Aorta (tissue), 5 donors: ENCODE measurements at regions not wholly inside any gene's neighbourhood (a gene's known extent, or its start where the extent isn't known, plus 50 kb on each side); places are given as distances from the start of the nearest gene placed in this dataset.

Experiments
- ATAC-seq: fragments of 200-7000 bp; cut with Tn5 transposase; one replicate; pipeline ENCODE4 v1.9.1; 2022; ENCODE audit warnings: moderate library complexity; ENCODE audit not compliant: low FRiP score
- DNase-seq, 2 donors: peaks; one replicate each; pipeline ENCODE4 v3.0.0-alpha.2; 2020
- H3K27ac ChIP-seq, 2 donors: one replicate each; pipeline ENCODE4 v1.5.1; 2013; ENCODE audit warnings: low read length in 2 of 2, mild to moderate bottlenecking in 2 of 2, moderate library complexity in 2 of 2, control low read depth in 1 of 2, inconsistent platforms in 1 of 2, low read depth in 1 of 2
- H3K27me3 ChIP-seq, 2 donors: one replicate each; pipeline ENCODE4 v1.6.1; 2013; ENCODE audit warnings: control low read depth in 1 of 2, low read length in 1 of 2, mild to moderate bottlenecking in 1 of 2, moderate library complexity in 1 of 2; ENCODE audit not compliant: insufficient read depth in 2 of 2, control insufficient read depth in 1 of 2
- H3K36me3 ChIP-seq, 2 donors: one replicate each; pipeline ENCODE4 v1.6.1; 2013; ENCODE audit warnings: control low read depth in 1 of 2, low read length in 1 of 2, mild to moderate bottlenecking in 1 of 2; ENCODE audit not compliant: insufficient read depth in 2 of 2, control insufficient read depth in 1 of 2
- H3K4me1 ChIP-seq, 2 donors: one replicate each; pipeline ENCODE4 v1.6.1; 2013; ENCODE audit warnings: low read length in 2 of 2, control low read depth in 1 of 2, mild to moderate bottlenecking in 1 of 2, moderate library complexity in 1 of 2; ENCODE audit not compliant: insufficient read depth in 2 of 2, control insufficient read depth in 1 of 2
- H3K4me3 ChIP-seq, 2 donors: one replicate each; pipeline ENCODE4 v1.5.1; 2013; ENCODE audit warnings: low read length in 2 of 2, control low read depth in 1 of 2, mild to moderate bottlenecking in 1 of 2
- H3K9me3 ChIP-seq: one replicate; pipeline ENCODE4 v1.6.1; 2013; ENCODE audit warnings: mild to moderate bottlenecking, low read length; ENCODE audit not compliant: control insufficient read depth
- WGBS, 2 donors: extraction: QIAGEN DNeasy Blood & Tissue Kit; methylation state at CpG; one replicate each; pipeline ENCODE4 v1.1.7; 2013; 5-methylcytosine and 5-hydroxymethylcytosine counted together
- intact Hi-C, 2 donors: fragments of 100-400 bp; cut with DNase I; formaldehyde crosslinking; loops; one replicate each; pipeline versions ENCODE4 v1.14.2 to v1.15.0; 2022
- donor health status: healthy with polysubstance abuse.
- donor health status: Bipolar disorder and iron deficiency.
- donor health status: DM: no; HTN: no; CAD: no.
- donor health status: DM: no; HTN: no; CAD: no.
- donor health status: DM: yes; HTN: yes; CAD: no.

DNA sequence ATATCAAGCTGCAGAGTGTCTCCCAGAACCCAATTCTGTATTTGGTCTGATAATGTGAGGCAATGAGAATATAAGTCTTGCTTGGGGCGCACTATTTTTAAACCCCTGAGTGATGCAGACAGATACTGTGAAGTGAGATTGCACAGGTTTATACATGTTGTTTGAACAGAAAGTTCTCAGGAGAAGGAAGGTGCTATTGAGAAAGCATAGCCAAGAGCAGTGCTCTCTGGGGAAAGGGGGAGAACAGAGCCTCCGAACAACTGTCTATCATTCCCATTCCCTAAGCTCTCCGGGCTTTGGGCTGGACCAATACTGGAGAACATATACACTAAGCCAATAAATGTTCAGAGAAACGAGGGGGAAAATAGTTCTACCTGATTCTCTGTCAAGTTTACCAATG, 75.8 kb downstream of the PERP start:
- H3K27ac ChIP-seq, result no peak overlapping the region
- intact Hi-C loops, result no loop called here
- H3K4me1 ChIP-seq, result no peaks in the 10 kb centered on the region
- H3K9me3 ChIP-seq, result peaks cover 3% of the 10 kb centered on the region
- ATAC-seq (no peak), DNase-seq (no peak)
- no peaks in the 10 kb centered on the region for H3K36me3 ChIP-seq
- 69 to 72% methylated on average over 4 of the region's 4 CpGs for WGBS, 2 donors
- H3K27me3 ChIP-seq, result peaks cover 0 to 1% of the 10 kb centered on the region in 2 donors
- H3K4me3 ChIP-seq, result no peak overlapping the region

DNA sequence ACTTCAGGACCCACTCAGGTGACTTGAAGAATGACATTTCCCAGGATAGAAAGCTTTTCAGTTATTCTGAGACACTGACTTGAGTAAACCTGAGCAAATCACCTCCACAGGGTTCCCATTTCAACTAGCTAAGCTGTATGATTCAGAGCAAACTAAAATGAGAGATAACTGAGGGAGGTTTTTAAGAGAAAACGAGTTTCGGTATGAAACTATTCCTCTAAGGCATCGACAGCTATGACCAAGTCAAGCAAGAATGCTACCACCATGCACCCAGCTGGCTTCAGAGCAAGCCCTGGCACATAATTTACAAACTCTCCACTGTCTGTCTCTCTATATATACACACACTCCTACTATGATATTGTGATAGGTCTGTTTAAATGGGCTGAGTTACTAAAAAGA, 75.4 kb downstream of the PERP start:
- Histone ChIP-seq H3K27ac (no peak overlapping the region), H3K9me3 (peaks cover 3% of the 10 kb centered on the region), H3K4me3 (no peak overlapping the region), H3K27me3 (peaks cover 0 to 1% of the 10 kb centered on the region in 2 donors), H3K36me3 (no peaks in the 10 kb centered on the region), H3K4me1 (no peaks in the 10 kb centered on the region)
- ATAC-seq (no peak), DNase-seq (no peak)
- intact Hi-C loops, result no loop called here
- 32 to 48% methylated on average over 3 of the region's 3 CpGs for WGBS, 2 donors

DNA sequence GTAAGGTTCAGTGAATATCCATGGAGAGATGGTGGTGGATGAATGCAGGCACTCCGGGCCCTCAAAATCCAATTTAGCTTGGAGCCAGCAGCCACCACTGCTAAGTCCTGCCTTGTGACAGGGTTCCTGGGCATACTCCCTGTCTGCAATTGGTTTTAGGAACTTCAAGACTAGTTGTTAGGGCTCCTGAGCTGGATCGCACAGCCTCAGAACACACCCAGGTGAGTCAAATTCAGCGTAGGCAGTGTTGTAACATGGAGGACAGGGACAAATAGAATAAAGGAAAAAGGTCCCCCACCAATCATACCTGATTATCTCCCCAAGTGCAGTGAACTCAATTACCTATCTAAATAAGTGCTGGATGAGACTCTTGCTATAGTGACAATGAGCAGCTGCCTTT, 74.6 kb downstream of the PERP start:
- no peak for DNase-seq
- ATAC-seq, result no peak
- peaks cover 0 to 1% of the 10 kb centered on the region in 2 donors for H3K27me3 ChIP-seq
- 95 to 96% methylated on average over 3 of the region's 3 CpGs for WGBS, 2 donors
- intact Hi-C loops, result no loop called here
- H3K9me3 ChIP-seq, result peaks cover 3% of the 10 kb centered on the region
- no peaks in the 10 kb centered on the region for H3K4me1 ChIP-seq
- H3K36me3 ChIP-seq, result no peaks in the 10 kb centered on the region
- H3K4me3 ChIP-seq, result no peak overlapping the region
- H3K27ac ChIP-seq, result no peak overlapping the region

DNA sequence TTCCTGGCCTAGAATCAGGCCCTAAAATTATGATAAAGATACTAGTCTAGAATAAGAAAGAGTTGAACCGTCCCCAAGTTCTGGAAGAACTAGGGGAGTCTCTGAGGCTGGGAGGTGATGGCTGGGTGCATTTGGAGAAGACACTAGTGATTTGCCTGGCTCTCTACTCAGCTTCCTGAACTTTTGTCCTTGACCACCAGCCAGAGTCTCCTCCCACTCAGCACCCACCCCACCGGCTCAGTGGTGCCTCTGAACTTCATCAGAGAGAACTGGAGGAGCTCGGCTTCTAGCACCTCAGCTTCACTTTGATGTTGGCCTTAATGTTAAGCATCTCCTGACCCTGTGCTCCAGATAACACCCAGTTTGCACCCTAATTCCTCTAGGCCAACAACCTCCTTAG, 73.0 kb downstream of the PERP start:
- ATAC-seq (no peak), DNase-seq (no peak)
- no peak overlapping the region for H3K27ac ChIP-seq
- no peaks in the 10 kb centered on the region for H3K36me3 ChIP-seq
- intact Hi-C loops, result no loop called here
- H3K9me3 ChIP-seq, result peaks cover 3% of the 10 kb centered on the region
- H3K27me3 ChIP-seq, result peaks cover 0 to 1% of the 10 kb centered on the region in 2 donors
- WGBS, 2 donors, result 80 to 83% methylated on average over 3 of the region's 3 CpGs
- no peaks in the 10 kb centered on the region for H3K4me1 ChIP-seq
- no peak overlapping the region for H3K4me3 ChIP-seq

DNA sequence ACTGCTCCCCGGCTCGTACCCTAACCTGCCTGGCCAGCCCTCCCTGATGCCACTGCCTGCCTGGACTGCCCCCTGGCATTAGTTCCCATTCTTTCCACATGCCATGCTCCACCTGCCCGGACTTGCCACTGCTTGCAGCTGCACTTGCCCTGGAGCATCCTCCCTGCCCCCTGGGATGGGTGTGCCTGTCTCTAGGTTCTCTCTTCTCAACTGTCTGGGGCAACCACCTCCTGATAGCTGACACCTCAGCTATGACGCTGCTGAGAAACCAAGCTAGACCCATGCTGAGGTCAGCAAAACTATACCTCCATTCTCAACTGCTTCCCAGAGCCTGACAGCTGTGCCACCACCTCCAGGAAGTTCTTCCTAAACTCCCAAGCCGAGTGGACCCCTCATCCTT, 72.1 kb downstream of the PERP start:
- intact Hi-C loops, result no loop called here
- Histone ChIP-seq H3K36me3 (no peaks in the 10 kb centered on the region), H3K27ac (no peak overlapping the region), H3K9me3 (peaks cover 2% of the 10 kb centered on the region), H3K4me1 (no peaks in the 10 kb centered on the region), H3K27me3 (peaks cover 0 to 1% of the 10 kb centered on the region in 2 donors), H3K4me3 (no peak overlapping the region)
- ATAC-seq (no peak), DNase-seq (no peak)
- 86 to 90% methylated on average over 5 of the region's 5 CpGs for WGBS, 2 donors

DNA sequence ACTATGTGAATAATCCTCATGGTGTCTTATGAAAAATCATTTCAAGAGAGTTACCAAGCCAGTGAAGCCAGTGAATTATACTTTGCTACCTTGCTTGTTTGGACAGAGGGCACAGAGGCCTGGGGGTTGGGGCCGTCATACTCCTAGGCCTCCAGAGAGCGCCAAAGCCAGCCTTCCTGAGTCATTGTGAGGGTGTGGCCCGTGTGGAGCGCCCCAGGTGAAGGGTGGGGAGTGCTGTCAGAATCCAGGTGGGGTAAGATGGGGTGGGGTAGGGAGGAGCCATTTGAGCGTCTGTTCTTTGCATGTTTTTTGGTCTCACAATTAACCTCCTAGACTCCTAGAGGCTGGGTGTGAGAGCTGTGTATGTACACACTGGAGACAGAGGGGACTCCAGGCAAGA, 71.1 kb downstream of the PERP start:
- no peak for ATAC-seq
- Histone ChIP-seq H3K36me3 (no peaks in the 10 kb centered on the region), H3K4me1 (no peaks in the 10 kb centered on the region), H3K27ac (no peak overlapping the region), H3K4me3 (no peak overlapping the region), H3K27me3 (peaks cover 0 to 1% of the 10 kb centered on the region in 2 donors), H3K9me3 (peaks cover 2% of the 10 kb centered on the region)
- DNase-seq, result no peak
- WGBS, 2 donors, result 79 to 80% methylated on average over 5 of the region's 5 CpGs
- intact Hi-C loops, result no loop called here

DNA sequence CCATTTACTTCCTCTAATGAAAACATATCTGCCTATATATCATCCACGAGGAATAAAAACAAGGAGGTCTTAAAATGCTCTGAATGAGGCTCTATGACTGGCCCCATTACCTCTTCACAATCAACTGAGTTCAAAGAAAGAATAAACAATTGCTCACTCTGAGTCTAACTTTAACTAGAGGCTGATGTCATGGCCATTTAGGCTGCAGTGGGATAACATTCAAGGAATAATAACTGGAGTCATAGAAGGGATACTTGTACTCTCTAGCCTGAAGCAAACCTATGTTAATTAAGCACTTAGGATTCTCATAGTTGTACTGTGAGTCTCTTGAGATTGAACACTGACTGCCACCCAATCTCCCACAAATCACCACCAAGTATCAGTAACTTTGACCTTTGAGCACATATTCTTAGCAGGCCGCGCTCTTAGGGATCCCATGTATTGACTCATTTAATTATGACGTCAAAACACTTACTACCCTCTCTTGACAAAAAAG, 70.2 kb downstream of the PERP start:
- Histone ChIP-seq H3K4me1 (no peaks in the 10 kb centered on the region), H3K27ac (no peak overlapping the region), H3K36me3 (no peaks in the 10 kb centered on the region), H3K4me3 (no peak overlapping the region), H3K9me3 (peaks cover 2% of the 10 kb centered on the region), H3K27me3 (peaks cover 0 to 1% of the 10 kb centered on the region in 2 donors)
- WGBS, 2 donors, result 87 to 88% methylated on average over 4 of the region's 4 CpGs
- intact Hi-C loops, result no loop called here
- ATAC-seq, result no peak
- DNase-seq, result no peak

DNA sequence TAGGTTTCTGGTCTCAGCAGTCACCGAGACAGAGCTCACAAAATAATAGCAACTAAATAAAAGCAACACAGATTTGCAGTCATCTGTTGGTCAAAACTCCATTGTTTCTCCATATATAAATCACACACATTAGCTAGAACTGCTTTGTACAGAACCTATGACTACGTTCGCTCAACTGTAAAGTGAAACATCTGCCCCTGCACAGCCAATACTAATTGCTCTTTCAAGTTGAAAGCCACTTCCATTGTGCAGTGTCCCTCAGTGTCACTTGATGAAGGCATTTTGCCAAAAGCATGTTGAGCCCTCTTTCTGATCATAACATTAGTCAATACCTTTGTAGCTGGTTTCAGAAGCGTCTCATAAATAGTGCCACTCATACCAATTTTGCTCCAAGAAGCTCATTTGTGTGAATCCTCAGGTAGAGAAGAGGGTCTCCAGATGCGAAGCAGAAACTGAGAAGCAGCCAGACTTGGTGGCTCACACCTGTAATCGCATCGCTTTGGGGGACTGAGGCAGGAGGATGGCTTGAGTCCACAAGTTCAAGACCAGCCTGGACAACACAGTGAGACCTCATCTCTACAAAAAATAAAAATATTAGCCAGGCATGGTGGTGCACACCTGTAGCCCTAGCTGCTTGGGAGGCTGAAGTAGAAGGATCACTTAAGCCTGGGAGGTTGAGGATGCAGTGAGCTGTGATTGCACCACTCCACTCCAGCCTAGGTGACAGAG, 68.9 kb downstream of the PERP start:
- DNase-seq, result no peak
- Histone ChIP-seq H3K27me3 (peaks cover 0 to 1% of the 10 kb centered on the region in 2 donors), H3K9me3 (peaks cover 2% of the 10 kb centered on the region), H3K36me3 (no peaks in the 10 kb centered on the region), H3K4me1 (no peaks in the 10 kb centered on the region), H3K4me3 (no peak overlapping the region), H3K27ac (no peak overlapping the region)
- ATAC-seq, result no peak
- WGBS, 2 donors, result 93 to 94% methylated on average over 7 of the region's 7 CpGs
- intact Hi-C loops, result no loop called here
